WTC11 (cell line): ENCODE measurements at regions not wholly inside any gene's neighbourhood (a gene's known extent, or its start where the extent isn't known, plus 50 kb on each side); places are given as distances from the start of the nearest gene placed in this dataset.
"Not testable (repeated sequence)": the region's sequence is repeated elsewhere in the genome, so short reads cannot be mapped to it uniquely, and the experiment has no call there.

Source experiments
- ATAC-seq: fragments of 200-7000 bp; cut with Tn5 transposase; 2 replicates; pipeline ENCODE4 v1.10.0; 2021; ENCODE audit warnings: mild to moderate bottlenecking, moderate library complexity
- CTCF ChIA-PET: fragments of 300-600 bp; sonication (Branson Sonifier 250); formaldehyde crosslinking; loops from one replicate; lab custom pipeline; 2021; ENCODE audit warnings: antibody characterized with exemption; lab: Charles Lee
- POLR2A ChIA-PET: fragments of 350-600 bp; sonication (Branson Sonifier 250); formaldehyde crosslinking; loops from one replicate; lab custom pipeline; 2021; ENCODE audit warnings: antibody characterized with exemption; lab: Charles Lee
- DNase-seq: peaks from one replicate; pipeline ENCODE4 v3.0.0; 2021; ENCODE audit warnings: low spot score
- H3K27ac Mint-ChIP-seq: 2 replicates; pipeline ENCODE4 v1.8.0; 2021; ENCODE audit warnings: mixed read lengths
- H3K27me3 Mint-ChIP-seq: 2 replicates; pipeline ENCODE4 v1.8.0; 2021; ENCODE audit warnings: low read depth, mild to moderate bottlenecking, moderate library complexity, mixed read lengths
- H3K36me3 Mint-ChIP-seq: 2 replicates; pipeline ENCODE4 v1.8.0; 2021; ENCODE audit warnings: mixed read lengths
- H3K4me1 Mint-ChIP-seq: 2 replicates; pipeline ENCODE4 v1.8.0; 2022; ENCODE audit warnings: mixed read lengths
- H3K4me3 Mint-ChIP-seq: 2 replicates; pipeline ENCODE4 v1.8.0; 2021; ENCODE audit warnings: mild to moderate bottlenecking, moderate library complexity, mixed read lengths
- H3K9me3 Mint-ChIP-seq: 2 replicates; pipeline ENCODE4 v1.8.0; 2021; ENCODE audit warnings: mixed read lengths
- E2F5 ChIP-seq: sonication (generic); formaldehyde crosslinking; IDR thresholded peaks from 2 replicates; pipeline ENCODE4 v1.8.1; 2022; ENCODE audit warnings: mild to moderate bottlenecking, moderate library complexity, missing genetic modification reagents
- ERG ChIP-seq: fragments of 250-450 bp; sonication (Bioruptor Pico); IDR thresholded peaks from 2 replicates; pipeline ENCODE4 v1.8.0; 2021; ENCODE audit warnings: mild to moderate bottlenecking
- KAT7 ChIP-seq: sonication (generic); formaldehyde crosslinking; IDR thresholded peaks from 2 replicates; pipeline ENCODE4 v1.8.1; 2023; ENCODE audit warnings: missing genetic modification reagents, mild to moderate bottlenecking, borderline replicate concordance
- SOX15 ChIP-seq: fragments of 250-450 bp; sonication (Bioruptor Pico); IDR thresholded peaks from 2 replicates; pipeline ENCODE4 v1.9.0; 2021; ENCODE audit warnings: mild to moderate bottlenecking
- USF1 ChIP-seq: sonication (generic); formaldehyde crosslinking; IDR thresholded peaks from 2 replicates; pipeline ENCODE4 v1.8.0; 2022; ENCODE audit warnings: mild to moderate bottlenecking, missing genetic modification reagents
- TF ChIP-seq, protein P1 (sequence below): sonication (generic); formaldehyde crosslinking; IDR thresholded peaks from 2 replicates; pipeline ENCODE4 v1.8.0; 2022; ENCODE audit warnings: missing genetic modification reagents
- TF ChIP-seq, protein P2 (sequence below): fragments of 200-600 bp; IDR thresholded peaks from 2 replicates; pipeline ENCODE4 v1.8.0; 2022; ENCODE audit warnings: antibody characterized with exemption

GRCh38 chrX:69060631-69061408 is 104.4 kb downstream of the PJA1 start:
- no peak for TF ChIP-seq KAT7 (CRISPR knock-in tag)
- TF ChIP-seq, protein P1, sequence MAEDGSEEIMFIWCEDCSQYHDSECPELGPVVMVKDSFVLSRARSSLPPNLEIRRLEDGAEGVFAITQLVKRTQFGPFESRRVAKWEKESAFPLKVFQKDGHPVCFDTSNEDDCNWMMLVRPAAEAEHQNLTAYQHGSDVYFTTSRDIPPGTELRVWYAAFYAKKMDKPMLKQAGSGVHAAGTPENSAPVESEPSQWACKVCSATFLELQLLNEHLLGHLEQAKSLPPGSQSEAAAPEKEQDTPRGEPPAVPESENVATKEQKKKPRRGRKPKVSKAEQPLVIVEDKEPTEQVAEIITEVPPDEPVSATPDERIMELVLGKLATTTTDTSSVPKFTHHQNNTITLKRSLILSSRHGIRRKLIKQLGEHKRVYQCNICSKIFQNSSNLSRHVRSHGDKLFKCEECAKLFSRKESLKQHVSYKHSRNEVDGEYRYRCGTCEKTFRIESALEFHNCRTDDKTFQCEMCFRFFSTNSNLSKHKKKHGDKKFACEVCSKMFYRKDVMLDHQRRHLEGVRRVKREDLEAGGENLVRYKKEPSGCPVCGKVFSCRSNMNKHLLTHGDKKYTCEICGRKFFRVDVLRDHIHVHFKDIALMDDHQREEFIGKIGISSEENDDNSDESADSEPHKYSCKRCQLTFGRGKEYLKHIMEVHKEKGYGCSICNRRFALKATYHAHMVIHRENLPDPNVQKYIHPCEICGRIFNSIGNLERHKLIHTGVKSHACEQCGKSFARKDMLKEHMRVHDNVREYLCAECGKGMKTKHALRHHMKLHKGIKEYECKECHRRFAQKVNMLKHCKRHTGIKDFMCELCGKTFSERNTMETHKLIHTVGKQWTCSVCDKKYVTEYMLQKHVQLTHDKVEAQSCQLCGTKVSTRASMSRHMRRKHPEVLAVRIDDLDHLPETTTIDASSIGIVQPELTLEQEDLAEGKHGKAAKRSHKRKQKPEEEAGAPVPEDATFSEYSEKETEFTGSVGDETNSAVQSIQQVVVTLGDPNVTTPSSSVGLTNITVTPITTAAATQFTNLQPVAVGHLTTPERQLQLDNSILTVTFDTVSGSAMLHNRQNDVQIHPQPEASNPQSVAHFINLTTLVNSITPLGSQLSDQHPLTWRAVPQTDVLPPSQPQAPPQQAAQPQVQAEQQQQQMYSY (CRISPR knock-in tag) = peak; percentile 62
- ChIA-PET POLR2A (no interaction called here), CTCF (interaction anchor here (0.9 to 3.0 kb wide), 10 partner anchors 68 to 327 kb away, joined by 3 to 40 read pairs (median 4); partner anchors contain the start of genes EFNB1 and PJA1)
- Mint-ChIP-seq H3K9me3 (no peaks in the 10 kb centered on the region), H3K36me3 (no peaks in the 10 kb centered on the region), H3K4me1 (peaks cover 6% of the 10 kb centered on the region; the same call in 1 of the 2 replicates), H3K27me3 (peaks cover 2% of the 10 kb centered on the region), H3K4me3 (no peak overlapping the region), H3K27ac (no peak overlapping the region)
- ATAC-seq (peak; percentile 79), DNase-seq (peak; percentile 37)

DNA sequence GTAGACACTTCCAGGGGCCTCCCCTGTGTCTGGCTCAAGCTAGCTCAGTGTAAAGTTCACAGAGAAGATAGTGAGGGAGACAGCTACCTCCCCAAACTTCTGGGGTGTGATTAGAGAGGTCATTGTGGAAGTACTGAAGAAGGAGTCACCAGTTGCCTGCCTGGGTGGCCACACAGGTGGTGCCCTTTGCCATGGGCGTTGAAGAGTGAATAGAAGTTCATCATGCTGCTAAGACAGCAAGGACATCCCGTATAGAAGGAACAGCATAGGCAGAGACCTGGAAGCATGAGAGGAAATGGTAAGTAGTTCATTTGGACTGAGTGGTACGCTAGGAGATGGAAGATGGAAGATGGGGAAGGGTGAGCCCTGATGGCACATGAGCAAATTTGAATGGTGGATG is 110.1 kb downstream of the PJA1 start:
- H3K36me3 Mint-ChIP-seq = no peaks in the 10 kb centered on the region
- CTCF ChIA-PET = no interaction called here

GRCh38 chrX:69054497-69054896 is 110.8 kb downstream of the PJA1 start:
- DNase-seq, H3K27ac Mint-ChIP-seq, H3K4me3 Mint-ChIP-seq, H3K4me1 Mint-ChIP-seq, POLR2A ChIA-PET, H3K27me3 Mint-ChIP-seq, CTCF ChIA-PET, H3K36me3 Mint-ChIP-seq, H3K9me3 Mint-ChIP-seq, ATAC-seq: not testable (repeated sequence)

More for the DNA sequence above, 110.1 kb downstream of the PJA1 start:
- H3K4me1 Mint-ChIP-seq = peaks cover 4% of the 10 kb centered on the region; the same call in 1 of the 2 replicates
- no peak overlapping the region for H3K4me3 Mint-ChIP-seq
- no peaks in the 10 kb centered on the region for H3K9me3 Mint-ChIP-seq
- ATAC-seq = no peak
- TF ChIP-seq USF1 (CRISPR knock-in tag) = no peak
- TF ChIP-seq, all 79 proteins: peak for 0
- Mint-ChIP-seq H3K27ac (no peak overlapping the region), H3K27me3 (peaks cover 2% of the 10 kb centered on the region; the same call in 1 of the 2 replicates)
- no peak for DNase-seq
- POLR2A ChIA-PET = no interaction called here

GRCh38 chrX:69051901-69052300 is 113.4 kb downstream of the PJA1 start:
- CTCF ChIA-PET = no interaction called here
- H3K9me3 Mint-ChIP-seq = no peaks in the 10 kb centered on the region
- H3K27me3 Mint-ChIP-seq = peaks cover 2% of the 10 kb centered on the region; the same call in 1 of the 2 replicates
- H3K27ac Mint-ChIP-seq = no peak overlapping the region
- ATAC-seq = no peak
- POLR2A ChIA-PET = no interaction called here
- H3K4me3 Mint-ChIP-seq = no peak overlapping the region
- H3K36me3 Mint-ChIP-seq = no peaks in the 10 kb centered on the region
- TF ChIP-seq SOX15 (CRISPR knock-in tag) (no peak), E2F5 (CRISPR knock-in tag) (no peak), ERG (CRISPR knock-in tag) (no peak)
- TF ChIP-seq, protein P2, sequence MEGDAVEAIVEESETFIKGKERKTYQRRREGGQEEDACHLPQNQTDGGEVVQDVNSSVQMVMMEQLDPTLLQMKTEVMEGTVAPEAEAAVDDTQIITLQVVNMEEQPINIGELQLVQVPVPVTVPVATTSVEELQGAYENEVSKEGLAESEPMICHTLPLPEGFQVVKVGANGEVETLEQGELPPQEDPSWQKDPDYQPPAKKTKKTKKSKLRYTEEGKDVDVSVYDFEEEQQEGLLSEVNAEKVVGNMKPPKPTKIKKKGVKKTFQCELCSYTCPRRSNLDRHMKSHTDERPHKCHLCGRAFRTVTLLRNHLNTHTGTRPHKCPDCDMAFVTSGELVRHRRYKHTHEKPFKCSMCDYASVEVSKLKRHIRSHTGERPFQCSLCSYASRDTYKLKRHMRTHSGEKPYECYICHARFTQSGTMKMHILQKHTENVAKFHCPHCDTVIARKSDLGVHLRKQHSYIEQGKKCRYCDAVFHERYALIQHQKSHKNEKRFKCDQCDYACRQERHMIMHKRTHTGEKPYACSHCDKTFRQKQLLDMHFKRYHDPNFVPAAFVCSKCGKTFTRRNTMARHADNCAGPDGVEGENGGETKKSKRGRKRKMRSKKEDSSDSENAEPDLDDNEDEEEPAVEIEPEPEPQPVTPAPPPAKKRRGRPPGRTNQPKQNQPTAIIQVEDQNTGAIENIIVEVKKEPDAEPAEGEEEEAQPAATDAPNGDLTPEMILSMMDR = no peak
- DNase-seq = no peak
- no peaks in the 10 kb centered on the region for H3K4me1 Mint-ChIP-seq
